ENCODE measurements at regions not wholly inside any gene's neighbourhood (a gene's known extent, or its start where the extent isn't known, plus 50 kb on each side); places are given as distances from the start of the nearest gene placed in this dataset.

GRCh38 chr5:16253856-16254255, 74.3 kb upstream of the MARCHF11 start:
- Histone ChIP-seq H3K9me3 (ENCODE audit: low read length) (no peaks in the 10 kb centered on the region), H3K27me3 (ENCODE audit: insufficient read depth, low read length) (no peaks in the 10 kb centered on the region), H4K20me1 (ENCODE audit: insufficient read depth, low read length) (no peaks in the 10 kb centered on the region), H3K4me2 (ENCODE audit: low read length) (no peak overlapping the region), H3K9ac (ENCODE audit: low read length) (no peak overlapping the region), H3K36me3 (ENCODE audit: insufficient read depth, low read length) (no peaks in the 10 kb centered on the region), H3K9me2 (ENCODE audit: low read depth, low read length) (no peaks in the 10 kb centered on the region), H3K4me1 (ENCODE audit: insufficient read depth, low read length, severe bottlenecking) (no peaks in the 10 kb centered on the region), H3K4me3 (ENCODE audit: low read depth, low read length, poor library complexity, severe bottlenecking) (no peak overlapping the region), H3K27ac (ENCODE audit: low read depth, low read length, poor library complexity, severe bottlenecking) (no peak overlapping the region), H3K79me2 (ENCODE audit: insufficient read depth, low read length) (no peaks in the 10 kb centered on the region), H2AFZ (ENCODE audit: low read length) (no peak overlapping the region), H3F3A (ENCODE audit: insufficient read depth, low read length) (no peaks in the 10 kb centered on the region)
- TF ChIP-seq CTCF (IDR thresholded peaks at IDR 0.05; ENCODE audit: low read length) (no peak), EZH2 (IDR thresholded peaks at IDR 0.05; ENCODE audit: borderline replicate concordance, low read length) (no peak)

DNA sequence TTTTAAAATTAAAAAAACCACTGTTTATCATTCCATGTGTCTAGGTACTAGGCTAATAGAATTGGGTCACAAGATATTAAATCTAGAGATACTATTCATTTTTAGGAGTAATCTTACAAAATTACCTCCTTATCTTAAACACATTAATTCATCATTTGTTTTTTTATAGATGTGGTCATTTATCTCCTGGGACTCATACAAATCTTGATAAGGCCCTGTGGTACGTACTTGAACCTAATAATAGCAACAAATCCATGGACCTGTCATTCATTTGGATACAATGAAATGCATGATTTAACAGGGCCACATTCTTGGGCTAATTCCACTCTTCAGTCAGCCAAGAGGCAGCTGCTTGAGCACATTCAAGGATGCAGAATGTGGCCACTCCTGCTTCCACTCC, 66.4 kb upstream of the MARCHF11 start:
- H4K20me1 ChIP-seq (ENCODE audit: insufficient read depth, low read length) = no peaks in the 10 kb centered on the region
- H3K27ac ChIP-seq (ENCODE audit: low read depth, low read length, poor library complexity, severe bottlenecking) = no peak overlapping the region
- H3K9me3 ChIP-seq (ENCODE audit: low read length) = no peaks in the 10 kb centered on the region
- no peaks in the 10 kb centered on the region for H3K4me1 ChIP-seq (ENCODE audit: insufficient read depth, low read length, severe bottlenecking)
- H3F3A ChIP-seq (ENCODE audit: insufficient read depth, low read length) = no peaks in the 10 kb centered on the region
- no peaks in the 10 kb centered on the region for H3K9me2 ChIP-seq (ENCODE audit: low read depth, low read length)
- no peak overlapping the region for H3K4me2 ChIP-seq (ENCODE audit: low read length)
- H2AFZ ChIP-seq (ENCODE audit: low read length) = no peak overlapping the region
- no peaks in the 10 kb centered on the region for H3K27me3 ChIP-seq (ENCODE audit: insufficient read depth, low read length)
- no peaks in the 10 kb centered on the region for H3K79me2 ChIP-seq (ENCODE audit: insufficient read depth, low read length)
- no peak overlapping the region for H3K9ac ChIP-seq (ENCODE audit: low read length)
- TF ChIP-seq CTCF (IDR thresholded peaks at IDR 0.05; ENCODE audit: low read length) (no peak), EZH2 (IDR thresholded peaks at IDR 0.05; ENCODE audit: borderline replicate concordance, low read length) (no peak)
- H3K36me3 ChIP-seq (ENCODE audit: insufficient read depth, low read length) = no peaks in the 10 kb centered on the region
- no peak overlapping the region for H3K4me3 ChIP-seq (ENCODE audit: low read depth, low read length, poor library complexity, severe bottlenecking)

DNA sequence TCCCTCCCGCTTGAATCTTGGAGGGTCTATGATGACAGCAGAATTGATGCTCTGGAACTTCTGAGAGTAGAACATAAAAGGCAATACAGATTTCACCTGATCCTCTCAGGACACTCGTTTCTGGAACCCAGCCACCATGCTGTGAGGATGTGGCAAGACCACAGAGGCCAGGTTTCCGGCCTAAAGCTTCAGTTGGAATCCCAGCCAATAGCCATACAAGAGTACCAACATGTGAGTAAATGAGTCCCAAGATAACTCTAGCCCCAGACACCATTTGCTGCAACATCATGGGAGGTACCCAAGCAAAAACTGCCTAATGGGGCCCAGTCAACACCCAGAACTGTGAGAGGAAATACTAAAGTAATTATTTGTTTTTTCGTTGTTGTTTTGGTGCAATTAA, 65.7 kb upstream of the MARCHF11 start:
- Histone ChIP-seq H3K79me2 (ENCODE audit: insufficient read depth, low read length) (no peaks in the 10 kb centered on the region), H3K9me2 (ENCODE audit: low read depth, low read length) (no peaks in the 10 kb centered on the region), H3K4me3 (ENCODE audit: low read depth, low read length, poor library complexity, severe bottlenecking) (no peak overlapping the region), H3F3A (ENCODE audit: insufficient read depth, low read length) (no peaks in the 10 kb centered on the region), H3K4me1 (ENCODE audit: insufficient read depth, low read length, severe bottlenecking) (no peaks in the 10 kb centered on the region), H2AFZ (ENCODE audit: low read length) (no peak overlapping the region), H3K36me3 (ENCODE audit: insufficient read depth, low read length) (no peaks in the 10 kb centered on the region), H3K9me3 (ENCODE audit: low read length) (no peaks in the 10 kb centered on the region), H3K27me3 (ENCODE audit: insufficient read depth, low read length) (no peaks in the 10 kb centered on the region), H3K4me2 (ENCODE audit: low read length) (no peak overlapping the region), H3K9ac (ENCODE audit: low read length) (no peak overlapping the region), H4K20me1 (ENCODE audit: insufficient read depth, low read length) (no peaks in the 10 kb centered on the region), H3K27ac (ENCODE audit: low read depth, low read length, poor library complexity, severe bottlenecking) (no peak overlapping the region)
- TF ChIP-seq EZH2 (IDR thresholded peaks at IDR 0.05; ENCODE audit: borderline replicate concordance, low read length) = no peak
- no peak for TF ChIP-seq CTCF (IDR thresholded peaks at IDR 0.05; ENCODE audit: low read length)
